H1 (cell line): ENCODE measurements at regions not wholly inside any gene's neighbourhood (a gene's known extent, or its start where the extent isn't known, plus 50 kb on each side); places are given as distances from the start of the nearest gene placed in this dataset.

Experiments used
- CTCF ChIA-PET: fragments of 300-600 bp; sonication (Branson Sonifier 250); formaldehyde crosslinking; loops from one replicate; lab custom pipeline; 2021; ENCODE audit not compliant: partially characterized antibody; lab: Charles Lee
- POLR2A ChIA-PET: fragments of 300-600 bp; sonication (Branson Sonifier 250); formaldehyde crosslinking; loops from one replicate; lab custom pipeline; 2021; ENCODE audit warnings: inconsistent platforms; ENCODE audit not compliant: partially characterized antibody; lab: Charles Lee
- DNase-seq, 2 experiments: peaks; one replicate each; pipeline versions ENCODE4 v3.0.0 to v3.0.0-alpha.2; 2010 to 2022; ENCODE audit warnings: low spot score in 2 of 2, low read depth in 1 of 2, mixed read lengths in 1 of 2
- FAIRE-seq: peaks from 2 replicates; lab custom pipeline; 2011; peaks lifted over from hg19 to GRCh38; lab: Jason Lieb, UNC
- H2AFZ ChIP-seq: 2 replicates; pipeline ENCODE4 v1.8.1; 2012; ENCODE audit warnings: low read length, inconsistent platforms
- H2AK5ac ChIP-seq: 2 replicates; pipeline ENCODE4 v1.6.1; 2013; ENCODE audit warnings: low read depth, low read length
- H2BK120ac ChIP-seq: replicated peaks from 2 replicates; pipeline ENCODE3; 2013; ENCODE audit warnings: low read depth, low read length, inconsistent platforms
- H2BK12ac ChIP-seq: 2 replicates; pipeline ENCODE4 v1.6.1; 2013; ENCODE audit warnings: low read depth, low read length
- H2BK15ac ChIP-seq: 2 replicates; pipeline ENCODE4 v1.6.1; 2013; ENCODE audit warnings: low read length
- H2BK20ac ChIP-seq: 2 replicates; pipeline ENCODE4 v1.6.1; 2013; ENCODE audit warnings: low read length
- H2BK5ac ChIP-seq: 2 replicates; pipeline ENCODE4 v1.6.1; 2013; ENCODE audit warnings: low read depth, low read length
- H3K14ac ChIP-seq: 2 replicates; pipeline ENCODE4 v1.6.1; 2013; ENCODE audit warnings: inconsistent platforms; ENCODE audit not compliant: insufficient read length
- H3K18ac ChIP-seq: 2 replicates; pipeline ENCODE4 v1.6.1; 2013; ENCODE audit warnings: low read length; ENCODE audit errors: extremely low read depth
- H3K23ac ChIP-seq: 2 replicates; pipeline ENCODE4 v1.6.1; 2013; ENCODE audit warnings: inconsistent platforms; ENCODE audit not compliant: insufficient read length
- H3K23me2 ChIP-seq: 2 replicates; pipeline ENCODE4 v1.6.1; 2013; ENCODE audit warnings: low read depth, low read length
- H3K27ac ChIP-seq: 2 replicates; pipeline ENCODE4 v1.6.1; 2011; ENCODE audit warnings: low read depth, low read length, inconsistent platforms
- H3K27me3 ChIP-seq, 4 experiments: replicated peaks in 1 of 4; 1 replicate in 1 of 4; 2 replicates in 3 of 4; pipeline versions ENCODE4 v1.6.1 to v1.8.1; 2011 to 2013; ENCODE audit warnings: low read length in 3 of 4, mild to moderate bottlenecking in 3 of 4, inconsistent platforms in 2 of 4, mixed read lengths in 2 of 4, moderate library complexity in 1 of 4; ENCODE audit not compliant: control insufficient read depth in 3 of 4, insufficient read depth in 3 of 4; ENCODE audit errors: extremely low read depth in 1 of 4
- H3K36me3 ChIP-seq, 4 experiments: 2 replicates each; pipeline versions ENCODE4 v1.6.1 to v1.8.1; 2011 to 2013; ENCODE audit warnings: mild to moderate bottlenecking in 4 of 4, low read length in 3 of 4, moderate library complexity in 2 of 4, control low read depth in 1 of 4, inconsistent platforms in 1 of 4; ENCODE audit not compliant: insufficient read depth in 4 of 4, control insufficient read depth in 2 of 4
- H3K4ac ChIP-seq: replicated peaks from 2 replicates; pipeline ENCODE3; 2013; ENCODE audit warnings: low read length, low read depth, mixed read lengths, inconsistent platforms; ENCODE audit not compliant: insufficient read length
- H3K4me1 ChIP-seq, 4 experiments: replicated peaks in 1 of 4; 1 replicate in 1 of 4; 2 replicates in 3 of 4; pipeline versions ENCODE4 v1.6.1 to v1.8.1; 2011 to 2013; ENCODE audit warnings: low read length in 3 of 4, inconsistent platforms in 2 of 4, mixed read lengths in 1 of 4; ENCODE audit not compliant: insufficient read depth in 4 of 4, control insufficient read depth in 3 of 4
- H3K4me2 ChIP-seq, 2 experiments: 2 replicates each; pipeline versions ENCODE4 v1.6.1 to v1.8.1; 2011 to 2013; ENCODE audit warnings: low read depth in 2 of 2, low read length in 2 of 2, control low read depth in 1 of 2, inconsistent platforms in 1 of 2, mild to moderate bottlenecking in 1 of 2; ENCODE audit not compliant: insufficient read depth in 1 of 2
- H3K4me3 ChIP-seq, 4 experiments: fragments of 200-600, 300-600 bp in 1 of 4; sonication (generic), shearing (Covaris generic), sonication (Bioruptor Twin) in 1 of 4; 2 replicates each; pipeline versions ENCODE4 v1.5.1 to v1.8.1; 2011 to 2016; ENCODE audit warnings: low read length in 4 of 4, low read depth in 3 of 4, control low read depth in 2 of 4, inconsistent platforms in 2 of 4, mild to moderate bottlenecking in 2 of 4, mixed read lengths in 1 of 4, moderate library complexity in 1 of 4; ENCODE audit not compliant: insufficient read depth in 2 of 4; ENCODE audit errors: extremely low read depth in 1 of 4
- H3K56ac ChIP-seq: replicated peaks from 2 replicates; pipeline ENCODE3; 2013; ENCODE audit warnings: low read depth, mild to moderate bottlenecking, mixed read lengths, low read length, inconsistent platforms; ENCODE audit not compliant: insufficient read length
- H3K79me1 ChIP-seq: 2 replicates; pipeline ENCODE4 v1.6.1; 2013; ENCODE audit warnings: low read depth, low read length, control low read depth
- H3K79me2 ChIP-seq, 2 experiments: 2 replicates each; pipeline versions ENCODE4 v1.6.1 to v1.8.1; 2012 to 2013; ENCODE audit warnings: low read length in 2 of 2, mild to moderate bottlenecking in 2 of 2, inconsistent platforms in 1 of 2; ENCODE audit not compliant: insufficient read depth in 2 of 2, control insufficient read depth in 1 of 2
- H3K9ac ChIP-seq, 4 experiments: replicated peaks in 1 of 4; 1 replicate in 1 of 4; 2 replicates in 3 of 4; pipeline versions ENCODE4 v1.6.1 to v1.8.1; 2011 to 2013; ENCODE audit warnings: low read depth in 3 of 4, low read length in 3 of 4, control low read depth in 2 of 4, mild to moderate bottlenecking in 2 of 4, moderate library complexity in 2 of 4, inconsistent platforms in 1 of 4; ENCODE audit errors: extremely low read depth in 1 of 4
- H3K9me3 ChIP-seq, 2 experiments: 2 replicates each; pipeline versions ENCODE4 v1.6.1 to v1.8.1; 2012 to 2013; ENCODE audit warnings: mild to moderate bottlenecking in 2 of 2, moderate library complexity in 2 of 2, control low read depth in 1 of 2, inconsistent platforms in 1 of 2, low read depth in 1 of 2, low read length in 1 of 2, mixed read lengths in 1 of 2; ENCODE audit not compliant: insufficient read depth in 2 of 2
- H4K20me1 ChIP-seq, 2 experiments: replicated peaks in 1 of 2; 2 replicates each; pipeline versions ENCODE3 to v1.8.1; 2011 to 2013; ENCODE audit warnings: inconsistent platforms in 2 of 2, low read length in 2 of 2, mild to moderate bottlenecking in 1 of 2; ENCODE audit not compliant: insufficient read depth in 2 of 2, control insufficient read depth in 1 of 2
- H4K5ac ChIP-seq: 2 replicates; pipeline ENCODE4 v1.6.1; 2013; ENCODE audit warnings: low read length, low read depth, mixed read lengths, inconsistent platforms; ENCODE audit not compliant: insufficient read length
- H4K8ac ChIP-seq: 2 replicates; pipeline ENCODE4 v1.8.0; 2013; ENCODE audit warnings: mild to moderate bottlenecking, moderate library complexity, low read length, inconsistent platforms; ENCODE audit not compliant: insufficient read depth; ENCODE audit errors: extremely low read depth
- H4K91ac ChIP-seq: replicated peaks from 2 replicates; pipeline ENCODE3; 2013; ENCODE audit warnings: low read length, mixed read lengths, inconsistent platforms; ENCODE audit not compliant: insufficient read length
- EGR1 ChIP-seq: IDR thresholded peaks from 2 replicates; pipeline ENCODE4 v1.6.1; 2011; ENCODE audit warnings: low read depth, low read length, borderline replicate concordance
- JUN ChIP-seq: IDR thresholded peaks from 2 replicates; pipeline ENCODE4 v1.6.1; 2011; ENCODE audit warnings: low read depth, mild to moderate bottlenecking, improper control_type of control experiment, low read length
- RXRA ChIP-seq: IDR thresholded peaks from 2 replicates; pipeline ENCODE4 v1.6.1; 2011; ENCODE audit warnings: low read depth, mild to moderate bottlenecking, low read length, moderate library complexity; ENCODE audit not compliant: insufficient read depth
- SAP30 ChIP-seq: fragments of 300-600 bp; sonication (generic); IDR thresholded peaks from 2 replicates; pipeline ENCODE4 v1.7.1; 2012; ENCODE audit warnings: low read length, moderate library complexity, mild to moderate bottlenecking, inconsistent platforms; ENCODE audit not compliant: insufficient read depth, insufficient replicate concordance
- SIX5 ChIP-seq: IDR thresholded peaks from 2 replicates; pipeline ENCODE4 v1.6.1; 2011; ENCODE audit warnings: mild to moderate bottlenecking, low read depth, low read length
- SUZ12 ChIP-seq: fragments of 200-600 bp; sonication (generic); IDR thresholded peaks from 2 replicates; pipeline ENCODE4 v1.6.1; 2012; ENCODE audit warnings: mild to moderate bottlenecking, inconsistent platforms, low read length, moderate library complexity, mixed read lengths
- YY1 ChIP-seq: IDR thresholded peaks from 2 replicates; pipeline ENCODE4 v1.6.1; 2011; ENCODE audit warnings: low read depth, mild to moderate bottlenecking, low read length
- WGBS, 2 experiments: shearing (Covaris generic) in 1 of 2; methylation state at CpG; one replicate each; pipeline versions ENCODE4 v1.1.6 to v1.1.7; 2013 to 2015; ENCODE audit warnings: low lambda C conversion rate in 2 of 2, mixed read lengths in 2 of 2, inconsistent platforms in 1 of 2, low coverage in 1 of 2, missing lambda C conversion rate in 1 of 2; ENCODE audit not compliant: insufficient replicate concordance in 2 of 2, insufficient coverage in 1 of 2, insufficient read length in 1 of 2; ENCODE audit errors: extremely low coverage in 1 of 2, missing lambda C conversion rate in 1 of 2; 5-methylcytosine and 5-hydroxymethylcytosine counted together

GRCh38 chr16:85971902-85972638 is 73.1 kb downstream of the IRF8 start:
- no peak overlapping the region for H2BK20ac ChIP-seq
- H3K79me1 ChIP-seq = no peaks in the 10 kb centered on the region
- no peak overlapping the region for H3K4me2 ChIP-seq
- H4K5ac ChIP-seq = no peak overlapping the region
- H2BK5ac ChIP-seq = no peak overlapping the region
- no peaks in the 10 kb centered on the region for H3K36me3 ChIP-seq
- no peak overlapping the region for H2BK120ac ChIP-seq
- H3K23ac ChIP-seq = no peak overlapping the region
- no peak for FAIRE-seq
- H3K27ac ChIP-seq = no peak overlapping the region
- H3K4me3 ChIP-seq = no peak overlapping the region
- H3K14ac ChIP-seq = no peak overlapping the region
- peaks cover 6 to 9% of the 10 kb centered on the region in 2 experiments for H3K9me3 ChIP-seq
- H4K20me1 ChIP-seq = no peaks in the 10 kb centered on the region
- TF ChIP-seq RXRA = no peak
- TF ChIP-seq EGR1 = no peak
- no peak for TF ChIP-seq SUZ12
- no peak for TF ChIP-seq JUN
- no peak for TF ChIP-seq YY1
- TF ChIP-seq SAP30 = no peak
- no peak for TF ChIP-seq SIX5
- TF ChIP-seq, all 59 proteins: peak for 0
- DNase-seq = no peak
- 87% methylated on average over 17 of the region's 17 CpGs; no CpG with 5 or more reads in 1 of the 2 experiments for WGBS, 2 experiments
- H3K9ac ChIP-seq = no peak overlapping the region
- no peak overlapping the region for H2BK12ac ChIP-seq
- no peak overlapping the region for H3K18ac ChIP-seq
- no peak overlapping the region for H3K4ac ChIP-seq
- no peak overlapping the region for H4K91ac ChIP-seq
- POLR2A ChIA-PET = no interaction called here
- H3K27me3 ChIP-seq = no peaks in the 10 kb centered on the region
- H4K8ac ChIP-seq = no peak overlapping the region
- H2AFZ ChIP-seq = no peak overlapping the region
- H3K4me1 ChIP-seq = peaks cover 0 to 5% (median 1%) of the 10 kb centered on the region in 4 experiments; a peak in 1 of 7 replicates
- no peaks in the 10 kb centered on the region for H3K79me2 ChIP-seq
- H3K56ac ChIP-seq = no peak overlapping the region
- CTCF ChIA-PET = interaction anchor here (0.8 to 1.1 kb wide), 3 partner anchors 17 to 153 kb away, joined by 3 to 4 read pairs (median 3); no protein-coding TSS in a partner anchor
- H2BK15ac ChIP-seq = no peak overlapping the region
- H2AK5ac ChIP-seq = no peak overlapping the region
- no peaks in the 10 kb centered on the region for H3K23me2 ChIP-seq
